ENCODE measurements at regions not wholly inside any gene's neighbourhood (a gene's known extent, or its start where the extent isn't known, plus 50 kb on each side); places are given as distances from the start of the nearest gene placed in this dataset.

DNA sequence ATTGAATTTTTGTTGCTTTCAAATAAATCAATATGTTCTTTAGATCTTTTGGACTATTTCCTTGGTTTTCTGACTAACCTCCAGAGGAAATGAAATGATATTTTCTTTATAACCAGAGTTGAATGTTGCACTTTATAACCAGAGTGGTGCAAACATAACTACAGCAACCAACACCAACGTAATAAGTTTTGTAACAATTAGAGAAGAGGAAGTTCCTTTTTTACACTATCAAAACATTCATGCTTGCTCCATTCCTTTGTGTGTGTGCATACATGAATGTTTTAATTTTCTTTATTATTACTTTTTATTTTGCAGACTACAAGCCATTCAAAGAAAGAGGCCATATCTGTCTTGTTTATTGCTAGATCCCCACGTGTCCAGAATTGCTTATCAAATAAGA is 193.0 kb upstream of the PPP3CA start:
- TF ChIP-seq CTCF (IDR thresholded peaks at IDR 0.05; ENCODE audit: low read depth, low read length) (no peak), EZH2phosphoT487 (IDR thresholded peaks at IDR 0.05; ENCODE audit: low read depth) (no peak)
- H3K9me3 ChIP-seq (ENCODE audit: insufficient read depth, low read length), result no peaks in the 10 kb centered on the region
- no peaks in the 10 kb centered on the region for H3K27me3 ChIP-seq (ENCODE audit: low read depth, low read length)

DNA sequence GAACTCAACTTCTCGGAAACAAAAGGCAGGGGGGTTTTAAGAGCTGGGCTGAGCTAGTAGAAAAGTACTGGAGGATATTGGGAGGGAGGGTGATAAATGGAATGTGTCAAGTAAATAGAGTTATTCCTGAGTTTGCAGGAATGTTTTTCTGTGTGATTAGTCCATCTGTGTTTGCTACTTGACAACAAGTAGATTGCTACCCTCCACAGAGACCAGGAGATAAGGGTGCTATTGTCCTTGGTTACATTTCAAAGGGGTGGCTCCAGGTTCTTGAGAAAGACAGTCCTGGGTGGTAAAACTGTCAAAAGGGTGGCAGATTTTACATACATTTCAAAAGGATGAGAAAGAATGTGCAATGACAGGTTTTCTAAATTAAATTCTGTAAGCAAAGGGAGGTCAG is 181.2 kb upstream of the PPP3CA start:
- no peaks in the 10 kb centered on the region for H3K36me3 ChIP-seq (replicated peaks; ENCODE audit: low read depth, low read length)
- no peak overlapping the region for H2AFZ ChIP-seq (ENCODE audit: low read depth, low read length)
- no peaks in the 10 kb centered on the region for H3K9me3 ChIP-seq (ENCODE audit: insufficient read depth, low read length)
- H3K79me2 ChIP-seq (ENCODE audit: low read length), result no peaks in the 10 kb centered on the region
- no peaks in the 10 kb centered on the region for H4K20me1 ChIP-seq (ENCODE audit: insufficient read depth, low read length)
- H3K4me1 ChIP-seq (ENCODE audit: low read length), result peaks cover 10% of the 10 kb centered on the region
- no peak overlapping the region for H3K9ac ChIP-seq (ENCODE audit: low read length)
- H3K27me3 ChIP-seq (ENCODE audit: low read depth, low read length), result no peaks in the 10 kb centered on the region
- TF ChIP-seq CTCF (IDR thresholded peaks at IDR 0.05; ENCODE audit: low read depth, low read length) (no peak), EZH2phosphoT487 (IDR thresholded peaks at IDR 0.05; ENCODE audit: low read depth) (no peak)
- no peak overlapping the region for H3K27ac ChIP-seq (ENCODE audit: low read length)
- H3K4me3 ChIP-seq (ENCODE audit: low read length), result no peak overlapping the region
- H3K4me2 ChIP-seq (ENCODE audit: low read length), result no peak overlapping the region

More for the DNA sequence above, 193.0 kb upstream of the PPP3CA start:
- no peak overlapping the region for H3K27ac ChIP-seq (ENCODE audit: low read length)
- no peak overlapping the region for H2AFZ ChIP-seq (ENCODE audit: low read depth, low read length)
- H3K36me3 ChIP-seq (replicated peaks; ENCODE audit: low read depth, low read length), result no peaks in the 10 kb centered on the region
- H3K4me2 ChIP-seq (ENCODE audit: low read length), result no peak overlapping the region
- no peak overlapping the region for H3K4me3 ChIP-seq (ENCODE audit: low read length)
- H4K20me1 ChIP-seq (ENCODE audit: insufficient read depth, low read length), result no peaks in the 10 kb centered on the region
- H3K9ac ChIP-seq (ENCODE audit: low read length), result no peak overlapping the region
- no peaks in the 10 kb centered on the region for H3K79me2 ChIP-seq (ENCODE audit: low read length)
- peaks cover 7% of the 10 kb centered on the region; the same call in 1 of the 2 replicates for H3K4me1 ChIP-seq (ENCODE audit: low read length)

DNA sequence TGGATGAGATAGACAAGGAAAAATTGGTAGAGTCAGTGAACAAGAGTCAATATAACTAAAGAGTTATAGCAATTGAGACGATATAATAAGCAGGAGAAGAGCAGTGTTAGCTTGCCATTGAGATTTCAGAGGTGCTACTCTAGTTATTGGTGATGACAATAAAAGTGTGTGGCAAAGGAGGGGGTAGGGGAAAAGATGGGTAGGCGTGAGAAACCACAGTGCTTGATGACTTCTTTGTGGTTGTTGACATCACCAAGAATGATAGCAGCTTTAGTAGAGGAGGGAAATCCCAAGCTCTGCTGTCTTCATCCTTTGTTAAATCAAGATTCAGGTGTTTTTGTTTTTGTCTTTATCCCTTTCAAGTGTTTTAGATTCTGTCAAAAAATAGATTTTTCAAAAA is 179.9 kb upstream of the PPP3CA start:
- Histone ChIP-seq H3K4me2 (ENCODE audit: low read length) (no peak overlapping the region), H3K79me2 (ENCODE audit: low read length) (no peaks in the 10 kb centered on the region), H3K36me3 (replicated peaks; ENCODE audit: low read depth, low read length) (no peaks in the 10 kb centered on the region), H3K4me3 (ENCODE audit: low read length) (no peak overlapping the region), H3K4me1 (ENCODE audit: low read length) (peaks cover 10% of the 10 kb centered on the region), H2AFZ (ENCODE audit: low read depth, low read length) (no peak overlapping the region), H3K9me3 (ENCODE audit: insufficient read depth, low read length) (no peaks in the 10 kb centered on the region), H3K9ac (ENCODE audit: low read length) (no peak overlapping the region), H3K27me3 (ENCODE audit: low read depth, low read length) (no peaks in the 10 kb centered on the region), H4K20me1 (ENCODE audit: insufficient read depth, low read length) (no peaks in the 10 kb centered on the region), H3K27ac (ENCODE audit: low read length) (no peak overlapping the region)
- no peak for TF ChIP-seq CTCF (IDR thresholded peaks at IDR 0.05; ENCODE audit: low read depth, low read length)
- no peak for TF ChIP-seq EZH2phosphoT487 (IDR thresholded peaks at IDR 0.05; ENCODE audit: low read depth)

GRCh38 chr4:101515566-101515965 is 168.2 kb upstream of the PPP3CA start:
- Histone ChIP-seq H2AFZ (ENCODE audit: low read depth, low read length) (no peak overlapping the region), H3K27ac (ENCODE audit: low read length) (no peak overlapping the region), H4K20me1 (ENCODE audit: insufficient read depth, low read length) (no peaks in the 10 kb centered on the region), H3K9ac (ENCODE audit: low read length) (no peak overlapping the region), H3K27me3 (ENCODE audit: low read depth, low read length) (no peaks in the 10 kb centered on the region), H3K79me2 (ENCODE audit: low read length) (no peaks in the 10 kb centered on the region), H3K4me2 (ENCODE audit: low read length) (no peak overlapping the region), H3K4me1 (ENCODE audit: low read length) (no peaks in the 10 kb centered on the region), H3K4me3 (ENCODE audit: low read length) (no peak overlapping the region), H3K36me3 (replicated peaks; ENCODE audit: low read depth, low read length) (no peaks in the 10 kb centered on the region), H3K9me3 (ENCODE audit: insufficient read depth, low read length) (no peaks in the 10 kb centered on the region)
- TF ChIP-seq EZH2phosphoT487 (IDR thresholded peaks at IDR 0.05; ENCODE audit: low read depth) (no peak), CTCF (IDR thresholded peaks at IDR 0.05; ENCODE audit: low read depth, low read length) (no peak)

Data from OCI-LY3 (cell line).